Astrocyte (in vitro differentiated cells and primary cell): ENCODE measurements at regions not wholly inside any gene's neighbourhood (a gene's known extent, or its start where the extent isn't known, plus 50 kb on each side); places are given as distances from the start of the nearest gene placed in this dataset.

Experiments
- EZH2 ChIP-seq: IDR thresholded peaks from 2 replicates; pipeline ENCODE4 v1.6.1; 2012; ENCODE audit warnings: mild to moderate bottlenecking, low read length, inconsistent platforms; ENCODE audit not compliant: insufficient read depth
- TF ChIP-seq, protein P1 (sequence below): IDR thresholded peaks from 2 replicates; pipeline ENCODE4 v1.5.1; 2011; ENCODE audit warnings: low read depth, mild to moderate bottlenecking, inconsistent platforms, low read length, moderate library complexity; ENCODE audit not compliant: insufficient read depth

DNA sequence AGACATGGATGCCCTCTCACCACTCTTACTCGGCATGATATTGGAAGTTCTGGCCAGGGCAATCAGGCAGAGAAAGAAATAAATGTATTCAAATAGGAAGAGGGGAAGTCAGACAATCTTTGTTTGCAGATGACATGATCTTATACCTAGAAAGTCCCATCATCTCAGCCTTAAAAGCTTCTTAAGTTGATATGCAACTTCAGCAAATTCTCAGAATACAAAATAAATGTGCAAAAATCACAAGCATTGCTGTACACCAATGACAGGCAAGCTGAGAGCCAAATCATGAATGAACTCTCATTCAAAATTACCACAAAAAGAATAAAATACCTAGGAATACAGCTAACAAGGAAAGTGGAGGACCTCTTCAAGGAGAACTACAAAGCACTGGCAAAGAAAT is 2190.4 kb downstream of the MAT2B start:
- TF ChIP-seq, protein P1, sequence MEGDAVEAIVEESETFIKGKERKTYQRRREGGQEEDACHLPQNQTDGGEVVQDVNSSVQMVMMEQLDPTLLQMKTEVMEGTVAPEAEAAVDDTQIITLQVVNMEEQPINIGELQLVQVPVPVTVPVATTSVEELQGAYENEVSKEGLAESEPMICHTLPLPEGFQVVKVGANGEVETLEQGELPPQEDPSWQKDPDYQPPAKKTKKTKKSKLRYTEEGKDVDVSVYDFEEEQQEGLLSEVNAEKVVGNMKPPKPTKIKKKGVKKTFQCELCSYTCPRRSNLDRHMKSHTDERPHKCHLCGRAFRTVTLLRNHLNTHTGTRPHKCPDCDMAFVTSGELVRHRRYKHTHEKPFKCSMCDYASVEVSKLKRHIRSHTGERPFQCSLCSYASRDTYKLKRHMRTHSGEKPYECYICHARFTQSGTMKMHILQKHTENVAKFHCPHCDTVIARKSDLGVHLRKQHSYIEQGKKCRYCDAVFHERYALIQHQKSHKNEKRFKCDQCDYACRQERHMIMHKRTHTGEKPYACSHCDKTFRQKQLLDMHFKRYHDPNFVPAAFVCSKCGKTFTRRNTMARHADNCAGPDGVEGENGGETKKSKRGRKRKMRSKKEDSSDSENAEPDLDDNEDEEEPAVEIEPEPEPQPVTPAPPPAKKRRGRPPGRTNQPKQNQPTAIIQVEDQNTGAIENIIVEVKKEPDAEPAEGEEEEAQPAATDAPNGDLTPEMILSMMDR, result no peak
- TF ChIP-seq EZH2, result no peak
